ENCODE measurements at regions not wholly inside any gene's neighbourhood (a gene's known extent, or its start where the extent isn't known, plus 50 kb on each side); places are given as distances from the start of the nearest gene placed in this dataset.
"Not testable (repeated sequence)": the region's sequence is repeated elsewhere in the genome, so short reads cannot be mapped to it uniquely, and the experiment has no call there.

GRCh38 chr14:53714495-53715192, 242.0 kb downstream of the BMP4 start:
- Mint-ChIP-seq H3K27me3 (no peaks in the 10 kb centered on the region), H3K4me3 (no peak overlapping the region), H3K36me3 (no peaks in the 10 kb centered on the region), H3K4me1 (ENCODE audit: unreplicated experiment) (peaks cover 3% of the 10 kb centered on the region), H3K27ac (no peak overlapping the region), H3K9me3 (no peaks in the 10 kb centered on the region)
- DNase-seq (ENCODE audit: extremely low spot score, unreplicated experiment): no peak
- TF ChIP-seq CTCF (conservative IDR thresholded peaks at IDR 0.05): no peak

- not testable (repeated sequence) for H3K36me3 Mint-ChIP-seq; H3K27me3 Mint-ChIP-seq; H3K9me3 Mint-ChIP-seq; H3K27ac Mint-ChIP-seq; H3K4me3 Mint-ChIP-seq; H3K4me1 Mint-ChIP-seq (ENCODE audit: unreplicated experiment); DNase-seq (ENCODE audit: extremely low spot score, unreplicated experiment)
Measured at GRCh38 chr14:53712901-53713300, 243.7 kb downstream of the BMP4 start.

- Mint-ChIP-seq H3K27me3 (no peaks in the 10 kb centered on the region), H3K9me3 (no peaks in the 10 kb centered on the region), H3K27ac (no peak overlapping the region), H3K4me3 (no peak overlapping the region), H3K36me3 (no peaks in the 10 kb centered on the region), H3K4me1 (ENCODE audit: unreplicated experiment) (peaks cover 3% of the 10 kb centered on the region)
- no peak for DNase-seq (ENCODE audit: extremely low spot score, unreplicated experiment)
- no peak for TF ChIP-seq CTCF (conservative IDR thresholded peaks at IDR 0.05)
Measured at GRCh38 chr14:53711205-53711604, 245.4 kb downstream of the BMP4 start.

- no peaks in the 10 kb centered on the region for H3K4me1 Mint-ChIP-seq (ENCODE audit: unreplicated experiment)
- no peak for DNase-seq (ENCODE audit: extremely low spot score, unreplicated experiment)
- TF ChIP-seq CTCF (conservative IDR thresholded peaks at IDR 0.05): no peak
- no peak overlapping the region for H3K27ac Mint-ChIP-seq
- H3K9me3 Mint-ChIP-seq: no peaks in the 10 kb centered on the region
- H3K36me3 Mint-ChIP-seq: no peaks in the 10 kb centered on the region
- no peaks in the 10 kb centered on the region for H3K27me3 Mint-ChIP-seq
- H3K4me3 Mint-ChIP-seq: no peak overlapping the region
Measured at GRCh38 chr14:53710615-53711014, 246.0 kb downstream of the BMP4 start.

- Mint-ChIP-seq H3K4me1 (ENCODE audit: unreplicated experiment) (no peaks in the 10 kb centered on the region), H3K27ac (no peak overlapping the region)
Measured at GRCh38 chr14:53709381-53709780, 247.2 kb downstream of the BMP4 start.

GRCh38 chr14:53703457-53703856, 253.2 kb downstream of the BMP4 start:
- TF ChIP-seq CTCF (conservative IDR thresholded peaks at IDR 0.05): no peak
- Mint-ChIP-seq H3K27me3 (no peaks in the 10 kb centered on the region), H3K4me1 (ENCODE audit: unreplicated experiment) (no peaks in the 10 kb centered on the region), H3K27ac (no peak overlapping the region), H3K36me3 (no peaks in the 10 kb centered on the region), H3K4me3 (no peak overlapping the region), H3K9me3 (no peaks in the 10 kb centered on the region)
- DNase-seq (ENCODE audit: extremely low spot score, unreplicated experiment): no peak

More at GRCh38 chr14:53709381-53709780, 247.2 kb downstream of the BMP4 start:
- TF ChIP-seq CTCF (conservative IDR thresholded peaks at IDR 0.05): no peak
- Mint-ChIP-seq H3K27me3 (no peaks in the 10 kb centered on the region), H3K36me3 (no peaks in the 10 kb centered on the region), H3K4me3 (no peak overlapping the region), H3K9me3 (no peaks in the 10 kb centered on the region)
- no peak for DNase-seq (ENCODE audit: extremely low spot score, unreplicated experiment)
